Ecto neural progenitor cell (in vitro differentiated cells): ENCODE measurements at regions not wholly inside any gene's neighbourhood (a gene's known extent, or its start where the extent isn't known, plus 50 kb on each side); places are given as distances from the start of the nearest gene placed in this dataset.
"Not testable (repeated sequence)": the region's sequence is repeated elsewhere in the genome, so short reads cannot be mapped to it uniquely, and the experiment has no call there.

ENCODE experiments used
- DNase-seq: peaks from one replicate; pipeline ENCODE4 v3.0.0-alpha.2; 2018; ENCODE audit warnings: low spot score

DNA sequence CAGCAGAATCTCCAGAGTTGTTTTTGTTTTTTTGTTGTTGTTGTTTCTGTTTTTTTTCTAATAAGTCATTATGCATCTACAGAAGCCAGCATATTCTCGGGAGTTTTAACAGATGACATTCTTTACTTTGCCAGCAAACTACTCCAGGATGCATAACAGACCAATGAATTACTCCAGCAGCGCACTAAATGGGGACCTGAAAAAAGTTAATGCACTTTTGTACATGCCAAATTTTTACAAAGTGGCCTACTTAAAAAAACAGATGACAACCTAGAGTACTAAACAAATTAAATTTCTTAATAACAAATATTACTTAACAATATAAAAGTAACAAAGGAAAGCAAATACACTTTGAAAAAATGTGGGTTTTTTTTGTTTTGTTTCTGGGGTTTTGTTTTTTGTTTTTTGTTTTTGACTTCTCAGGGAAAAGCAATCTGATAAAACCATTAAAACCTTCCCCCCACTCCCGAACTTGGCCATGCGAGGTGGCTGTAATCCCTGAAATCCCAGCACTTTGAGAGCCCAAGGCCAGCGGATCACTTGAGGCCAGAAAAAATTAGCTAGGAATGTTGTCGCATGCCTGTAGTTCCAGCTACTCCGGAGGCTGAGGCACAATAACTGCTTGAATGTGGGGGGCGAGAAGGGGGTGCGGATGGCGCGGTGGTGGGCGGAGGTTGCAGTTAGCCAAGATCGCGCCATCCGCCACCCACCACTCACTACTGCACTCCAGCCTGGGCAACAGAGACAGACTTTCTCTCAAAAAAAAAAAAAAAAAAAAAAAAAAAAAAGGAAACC, 352.4 kb downstream of the CETN3 start:
- peak; percentile 48 for DNase-seq

DNA sequence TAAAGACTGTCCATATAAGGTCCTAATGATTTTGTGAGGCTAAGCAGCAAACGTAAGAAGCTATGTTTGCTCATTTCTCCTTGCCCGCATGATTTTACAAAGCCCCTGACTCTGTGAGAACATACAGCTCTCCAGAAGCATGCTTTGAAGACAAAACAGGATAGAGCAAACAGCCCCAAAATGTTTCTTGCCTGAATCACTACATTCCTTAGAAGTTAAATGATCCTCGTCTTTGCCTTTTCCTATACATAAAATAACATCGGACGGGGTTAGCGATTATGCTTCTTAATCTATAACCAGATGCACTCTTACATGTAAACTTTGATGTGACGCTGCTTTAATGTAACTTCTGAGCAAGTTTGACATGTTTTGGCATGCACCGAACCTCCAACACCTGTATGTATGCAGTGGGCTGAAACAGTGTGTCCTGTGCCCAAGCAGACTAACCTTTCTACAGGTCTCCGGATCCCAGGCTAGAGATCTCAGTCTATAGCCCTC, 353.7 kb downstream of the CETN3 start:
- no peak for DNase-seq

DNA sequence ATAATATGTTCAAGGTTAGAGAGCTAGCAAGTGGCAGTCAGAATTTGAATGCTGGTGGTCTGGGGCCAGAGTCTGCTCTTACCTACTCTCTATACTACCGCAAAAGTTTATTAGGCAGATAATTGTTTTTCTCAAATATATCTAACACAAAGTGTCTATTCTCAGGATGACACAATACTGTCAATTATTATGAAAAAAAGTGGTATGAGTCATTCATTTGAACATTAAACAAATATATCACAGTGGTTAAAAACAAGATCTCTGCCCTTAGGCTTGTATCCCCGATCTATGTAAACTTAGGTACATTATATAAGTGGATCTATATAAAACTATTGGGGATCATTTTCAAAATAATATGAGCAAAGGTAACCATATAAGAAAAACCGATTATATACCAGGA, 354.9 kb downstream of the CETN3 start:
- DNase-seq: no peak

DNA sequence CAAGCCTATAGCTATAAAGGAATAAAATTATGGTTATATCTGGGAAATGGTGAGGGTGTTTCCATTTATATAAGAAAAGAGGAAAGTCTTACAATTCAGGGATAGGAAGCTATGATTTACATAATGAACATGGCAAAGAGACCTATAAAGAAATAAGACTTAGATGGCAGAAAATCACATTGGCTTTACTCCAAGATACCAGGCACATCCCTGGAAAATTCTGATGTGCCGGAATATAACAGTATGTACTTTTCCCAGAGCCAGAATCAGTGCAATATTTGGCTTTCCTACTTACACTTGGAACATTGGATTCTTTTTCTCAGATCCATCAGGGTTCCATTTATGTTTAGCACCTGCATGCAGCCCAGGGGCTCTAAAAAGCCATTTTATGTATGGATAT, 357.8 kb downstream of the CETN3 start:
- DNase-seq: no peak

DNA sequence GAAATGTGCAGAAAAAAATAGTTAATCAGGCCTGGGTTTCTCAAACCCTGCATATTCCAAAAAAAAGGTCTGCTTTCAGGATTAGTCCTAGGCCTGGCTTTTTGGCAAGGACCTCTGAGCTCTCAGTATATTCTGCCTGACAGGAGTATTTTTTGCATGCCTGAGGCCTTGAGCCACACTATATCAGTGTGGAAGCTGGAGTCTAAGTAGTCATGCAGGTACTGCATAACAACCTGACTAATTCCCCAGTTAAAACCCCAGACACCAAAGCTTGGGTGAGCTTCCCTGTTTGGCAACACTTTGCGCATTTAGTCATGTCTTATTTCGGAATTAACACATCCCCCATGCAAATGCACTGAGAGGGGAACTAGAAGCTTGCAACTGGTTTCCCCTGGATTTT, 359.5 kb downstream of the CETN3 start:
- no peak for DNase-seq

DNA sequence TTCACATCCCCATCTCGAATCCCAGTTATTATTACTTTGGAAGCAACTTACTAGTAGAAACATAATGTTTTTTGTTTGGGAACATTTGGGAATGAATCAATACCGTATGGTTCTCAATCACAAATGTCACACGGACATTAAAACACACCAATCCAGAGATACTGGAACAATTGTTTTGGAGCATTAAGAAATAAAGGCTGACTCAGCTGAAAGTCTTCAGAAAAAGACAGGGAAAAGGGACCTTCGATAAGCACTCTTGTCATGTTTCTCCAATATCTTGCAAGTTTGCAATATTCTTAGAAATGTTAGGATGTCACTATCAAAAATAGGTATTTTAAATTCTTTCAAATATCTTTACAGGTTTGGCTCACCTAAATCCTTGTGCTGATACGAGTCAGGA, 362.4 kb downstream of the CETN3 start:
- no peak for DNase-seq

DNA sequence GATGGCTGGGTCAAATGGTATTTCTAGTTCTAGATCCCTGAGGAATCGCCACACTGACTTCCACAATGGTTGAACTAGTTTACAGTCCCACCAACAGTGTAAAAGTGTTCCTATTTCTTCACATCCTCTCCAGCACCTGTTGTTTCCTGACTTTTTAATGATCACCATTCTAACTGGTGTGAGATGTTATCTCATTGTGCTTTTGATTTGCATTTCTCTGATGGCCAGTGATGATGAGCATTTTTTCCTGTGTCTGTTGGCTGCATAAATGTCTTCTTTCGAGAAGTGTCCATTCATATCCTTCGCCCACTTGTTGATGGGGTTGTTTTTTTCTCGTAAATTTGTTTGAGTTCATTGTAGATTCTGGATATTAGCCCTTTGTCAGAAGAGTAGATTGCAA, 369.5 kb downstream of the CETN3 start:
- not testable (repeated sequence) for DNase-seq

DNA sequence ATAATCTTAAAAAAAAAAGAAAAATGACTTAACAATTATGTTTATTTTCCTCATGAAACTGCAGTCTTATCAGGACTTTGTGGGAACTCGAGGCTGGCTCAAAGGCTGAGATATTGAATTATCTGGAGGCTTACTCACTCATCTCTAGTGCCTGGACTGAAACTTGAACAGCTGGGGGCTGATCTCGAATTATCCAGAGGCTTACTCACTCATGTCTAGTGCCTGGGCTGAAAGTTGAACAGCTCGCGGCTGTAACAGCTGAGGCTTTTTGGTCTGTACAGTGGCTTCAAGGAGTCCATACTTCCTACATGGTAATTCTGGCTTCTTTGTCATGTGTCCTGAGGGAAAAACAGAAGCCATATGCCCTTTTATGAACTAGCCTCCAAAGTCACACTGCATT, 371.9 kb downstream of the CETN3 start:
- DNase-seq: no peak

DNA sequence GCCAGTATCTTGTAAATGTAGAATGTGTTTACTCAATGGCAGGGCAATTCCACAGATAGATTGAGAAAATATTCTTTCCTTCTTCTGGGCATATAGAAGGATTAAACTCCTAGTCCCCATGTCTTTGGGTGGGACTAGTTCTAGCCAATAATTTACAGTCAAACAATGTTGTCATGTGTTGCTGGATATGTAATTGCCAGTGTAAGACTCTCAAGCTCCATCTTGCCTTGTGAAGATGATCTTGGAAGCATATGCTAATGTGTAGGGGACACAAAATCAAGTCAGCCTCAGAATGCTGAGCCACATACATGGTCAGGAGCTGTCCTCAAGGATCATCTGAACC, 386.9 kb downstream of the CETN3 start:
- DNase-seq: no peak

DNA sequence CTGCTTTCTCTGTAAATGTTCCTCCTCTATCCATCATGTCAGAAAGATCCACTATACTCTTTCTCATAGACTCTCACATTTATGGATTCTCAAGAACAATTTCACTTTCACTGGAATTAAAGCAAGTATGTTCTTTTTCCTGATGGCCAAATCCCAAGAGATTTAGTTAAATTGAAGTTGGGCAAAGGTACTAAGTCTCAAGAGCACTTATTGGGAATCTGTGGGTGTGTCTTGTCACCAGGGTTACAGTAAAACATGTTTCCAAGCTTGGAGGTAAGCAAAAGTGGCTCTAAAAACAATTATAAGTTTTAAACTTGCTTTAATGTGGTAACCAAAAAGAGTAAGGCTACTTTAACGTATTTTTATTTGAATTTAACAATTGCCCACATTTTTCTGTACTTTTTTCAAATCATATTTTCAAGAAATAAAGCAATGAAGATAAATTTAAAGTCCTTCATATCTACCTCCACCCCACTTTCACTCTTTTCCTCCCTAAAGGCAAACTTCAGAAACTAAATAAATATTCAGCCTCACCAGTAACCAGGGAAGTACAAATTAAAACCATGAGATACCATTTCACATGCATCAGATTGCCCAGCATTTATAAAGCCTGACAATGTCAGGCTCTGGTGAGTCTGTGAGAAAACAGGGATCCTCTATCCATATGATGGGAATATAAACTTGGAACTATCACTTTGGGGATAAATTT, 387.4 kb downstream of the CETN3 start:
- DNase-seq: no peak

DNA sequence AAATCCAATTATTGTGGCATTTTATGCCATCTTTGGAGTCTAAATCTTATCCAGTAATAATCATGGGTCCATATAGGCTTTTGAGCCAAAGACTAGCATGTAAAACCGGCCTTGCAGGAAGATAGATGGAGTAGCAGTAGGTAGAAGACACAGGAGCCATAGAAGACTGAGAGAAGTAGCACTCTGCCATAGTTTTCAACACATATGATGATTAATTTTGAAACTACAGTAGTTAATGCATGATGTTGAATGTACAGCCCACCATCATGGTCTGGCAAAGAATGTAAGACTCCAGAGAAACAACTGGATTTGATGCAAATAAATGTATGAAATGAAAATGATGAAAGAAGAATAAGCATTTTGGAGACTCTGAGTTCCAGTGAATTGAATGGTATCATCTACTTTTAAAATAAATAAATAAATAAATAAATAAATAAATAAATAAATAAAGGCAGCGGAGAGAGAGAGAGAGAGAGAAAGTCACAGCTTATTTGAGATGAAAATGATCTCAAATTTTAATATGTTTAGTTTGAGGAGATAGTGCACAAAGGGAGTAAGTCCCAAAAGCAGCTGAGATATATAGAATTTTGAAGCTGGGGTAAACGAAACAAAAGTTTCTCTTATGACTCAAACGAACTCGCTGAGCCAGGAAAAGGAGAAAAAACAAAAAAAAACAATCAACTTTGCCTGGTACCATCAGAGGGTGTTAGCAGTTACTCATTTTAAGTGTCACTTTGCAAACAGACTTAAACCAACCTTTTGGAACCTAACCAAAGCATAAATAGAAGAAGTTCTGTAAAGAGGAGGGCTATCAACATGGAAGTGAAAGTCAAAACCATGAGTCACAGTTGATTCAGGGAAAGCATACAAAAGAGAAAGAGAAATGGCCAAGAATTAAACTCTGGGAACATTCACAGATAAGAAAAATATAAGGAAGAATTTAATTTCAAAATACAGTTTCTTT, 388.7 kb downstream of the CETN3 start:
- DNase-seq: no peak

DNA sequence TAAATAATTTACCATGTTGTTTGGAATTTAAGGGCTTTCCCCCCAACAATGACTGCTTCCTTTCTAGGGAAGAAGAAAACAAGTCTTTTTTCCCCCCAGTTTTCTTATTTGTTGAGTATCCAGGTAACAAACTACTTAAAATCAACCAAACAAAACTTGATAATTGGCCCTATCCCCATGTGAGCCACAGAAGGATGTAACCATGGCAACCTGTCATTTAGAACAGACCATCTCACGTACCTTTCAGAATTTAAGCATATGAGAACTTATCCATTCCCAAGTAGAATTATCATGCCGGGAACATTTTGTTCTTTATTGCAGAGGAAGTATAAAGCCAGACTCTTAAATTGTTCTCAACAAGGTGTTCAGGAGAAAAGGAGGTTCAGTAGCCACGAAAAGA, 392.3 kb downstream of the CETN3 start:
- DNase-seq: no peak

DNA sequence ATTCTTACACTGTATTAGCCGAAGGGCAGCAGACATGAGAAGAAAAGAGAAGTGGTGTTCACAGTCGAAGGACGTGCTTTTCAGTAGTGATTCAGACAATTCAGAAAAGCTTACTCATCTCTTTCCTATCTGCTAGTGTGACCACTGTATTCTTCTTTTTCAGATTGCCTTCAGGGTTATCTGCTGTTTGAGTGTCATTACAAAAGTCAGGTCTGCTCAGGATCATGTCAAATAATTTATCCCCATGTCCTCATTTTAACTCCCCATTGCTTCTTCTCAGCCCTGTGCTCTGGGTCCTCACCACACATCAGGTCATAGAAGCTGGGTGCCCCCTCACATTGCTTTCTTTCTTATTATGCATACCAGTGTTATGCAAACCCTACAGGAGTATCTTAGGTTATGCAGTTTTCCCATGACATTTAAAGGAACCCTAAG, 394.0 kb downstream of the CETN3 start:
- no peak for DNase-seq

DNA sequence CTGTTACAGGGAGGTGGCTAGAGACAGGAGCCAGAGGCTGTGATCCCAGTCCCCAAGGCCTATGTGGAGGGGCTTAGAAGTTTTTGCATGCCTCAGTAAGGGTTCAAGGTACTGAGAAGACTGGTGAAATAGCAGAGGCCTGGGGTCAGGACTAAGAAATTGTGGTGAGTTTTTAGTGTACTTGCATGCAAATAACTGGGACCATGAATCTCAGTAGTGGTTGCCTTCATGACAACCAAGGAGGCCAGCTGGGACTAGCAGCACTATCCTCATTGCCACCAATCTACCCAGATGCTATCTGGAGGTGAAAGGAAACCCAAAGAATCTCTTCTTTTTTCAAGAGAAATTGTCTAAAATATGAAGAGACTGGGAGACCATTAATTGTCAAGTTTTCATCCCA, 395.1 kb downstream of the CETN3 start:
- no peak for DNase-seq

DNA sequence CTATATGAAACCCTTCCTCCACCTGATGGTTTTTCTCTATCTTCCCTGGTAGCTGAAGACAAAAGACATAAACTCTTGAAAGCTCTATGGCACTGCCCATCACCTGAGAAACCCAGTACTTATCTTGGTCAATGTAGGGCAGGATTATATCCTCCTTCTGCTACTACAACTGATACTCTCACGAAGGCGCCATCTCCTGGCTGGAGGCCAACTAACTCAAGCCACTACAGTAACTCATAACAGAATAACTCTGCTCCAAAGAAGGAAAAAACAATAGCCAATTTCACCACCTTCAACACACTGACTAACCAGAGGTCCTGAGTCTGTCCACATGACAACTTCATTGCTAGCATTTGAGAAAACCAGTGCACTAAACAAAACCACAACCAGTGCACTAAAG, 409.2 kb downstream of the CETN3 start:
- no peak for DNase-seq

DNA sequence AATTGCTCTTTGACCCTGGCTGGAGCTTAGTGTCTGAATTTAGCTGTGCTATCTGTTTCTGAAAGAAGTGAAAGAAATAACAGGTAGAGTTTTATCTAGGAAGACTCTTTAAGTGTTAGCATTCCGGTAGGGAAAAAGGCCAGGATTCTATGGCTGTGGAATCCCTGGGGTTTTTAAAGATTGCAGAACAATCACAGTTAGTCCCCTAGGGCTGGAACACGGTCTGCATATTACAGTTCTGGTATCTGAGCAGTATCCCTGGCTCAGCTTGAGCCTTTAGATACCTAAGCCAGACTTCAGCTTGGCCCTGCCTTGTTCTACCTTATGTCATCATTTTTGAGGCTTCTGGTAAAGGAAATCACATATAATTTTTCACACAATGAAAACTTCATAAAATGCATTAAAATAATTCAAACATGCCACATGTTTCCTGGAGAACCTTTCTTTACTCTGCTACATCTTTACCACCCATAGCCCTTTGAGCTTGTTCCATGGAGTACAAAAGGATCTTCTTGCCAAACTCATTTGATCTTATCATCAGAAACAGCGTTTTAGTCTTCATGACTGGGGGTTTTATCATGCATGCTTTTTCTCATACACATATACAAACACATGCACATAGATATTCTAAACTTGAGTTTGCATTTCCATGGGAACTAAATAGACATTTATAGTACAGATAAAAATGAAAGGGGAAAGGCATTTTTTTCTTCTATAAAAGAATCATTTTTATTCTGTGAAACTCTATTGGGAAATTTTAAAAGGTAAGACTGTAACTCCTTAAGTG, 410.8 kb downstream of the CETN3 start:
- DNase-seq: no peak

DNA sequence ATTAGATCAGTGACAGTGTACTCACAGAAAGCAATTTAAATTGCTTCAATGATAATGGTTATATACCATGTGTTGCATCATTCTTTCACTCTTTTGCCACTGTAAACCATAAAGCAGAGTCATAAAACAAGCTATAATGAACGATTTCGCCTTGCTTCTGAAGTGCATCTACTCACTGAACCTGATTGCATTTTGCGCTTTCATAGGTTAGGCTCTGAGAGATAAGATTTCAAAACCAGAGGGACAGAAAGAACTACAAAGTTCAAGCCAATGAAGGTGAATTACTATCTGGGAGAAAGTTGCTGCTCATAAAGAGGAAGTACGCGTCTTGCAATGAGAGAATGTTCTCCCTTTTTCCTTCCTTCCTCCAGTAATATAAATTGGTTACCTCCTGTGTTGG, 412.7 kb downstream of the CETN3 start:
- no peak for DNase-seq

DNA sequence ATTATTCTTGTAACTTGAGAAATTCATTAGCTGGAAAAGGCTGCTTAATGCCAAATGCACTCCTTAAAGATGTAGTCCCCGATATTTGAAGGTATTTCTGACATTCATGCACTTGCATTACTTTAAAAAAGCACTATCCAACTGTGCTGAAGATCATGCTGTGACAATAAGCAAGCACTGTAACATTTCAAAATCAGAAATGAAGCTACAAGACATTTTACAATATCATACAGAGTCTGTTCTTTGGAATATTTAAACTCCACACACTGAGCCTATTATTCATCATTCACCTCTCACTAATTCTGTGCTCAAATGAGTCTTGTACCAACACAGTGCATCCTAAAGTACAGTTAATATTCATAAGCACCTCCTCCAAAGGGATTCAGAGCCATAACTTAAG, 413.2 kb downstream of the CETN3 start:
- DNase-seq: no peak

DNA sequence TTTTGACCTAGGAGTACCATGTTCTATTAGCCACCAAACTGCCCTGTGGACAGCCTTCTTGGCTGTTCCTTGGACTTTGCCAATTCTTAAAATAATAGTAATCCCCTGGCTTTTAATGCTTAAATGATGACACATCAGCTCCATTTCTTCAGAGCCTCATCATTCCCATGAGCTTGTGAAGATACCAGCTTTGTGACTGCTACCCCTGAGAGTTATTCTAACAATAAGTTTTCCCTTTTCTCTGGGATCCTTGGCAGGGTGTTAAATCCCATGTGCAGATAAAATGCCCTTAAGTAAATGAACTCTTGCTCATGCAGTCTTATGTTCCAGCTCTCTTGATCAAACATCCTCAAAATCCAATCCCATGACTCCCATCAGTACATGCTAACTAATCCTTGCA, 415.3 kb downstream of the CETN3 start:
- no peak for DNase-seq

DNA sequence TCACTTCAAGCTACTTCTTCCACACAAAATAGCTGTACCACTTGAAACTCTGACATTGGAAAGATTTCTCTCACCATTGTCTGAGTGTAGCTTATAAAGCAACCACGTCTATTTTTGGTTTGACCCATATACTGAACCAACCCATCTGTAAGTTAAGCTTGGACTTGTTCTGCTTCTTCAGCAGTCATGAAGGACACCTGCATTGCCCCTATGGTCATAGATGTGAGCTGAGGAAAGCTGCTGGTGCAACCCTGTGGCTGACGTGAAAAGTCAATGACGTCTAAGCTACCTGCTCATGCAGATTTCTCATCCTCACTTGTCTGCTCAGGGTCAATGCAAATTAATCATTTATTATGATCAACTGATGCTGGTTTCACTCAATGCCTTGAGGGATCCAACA, 417.4 kb downstream of the CETN3 start:
- no peak for DNase-seq

DNA sequence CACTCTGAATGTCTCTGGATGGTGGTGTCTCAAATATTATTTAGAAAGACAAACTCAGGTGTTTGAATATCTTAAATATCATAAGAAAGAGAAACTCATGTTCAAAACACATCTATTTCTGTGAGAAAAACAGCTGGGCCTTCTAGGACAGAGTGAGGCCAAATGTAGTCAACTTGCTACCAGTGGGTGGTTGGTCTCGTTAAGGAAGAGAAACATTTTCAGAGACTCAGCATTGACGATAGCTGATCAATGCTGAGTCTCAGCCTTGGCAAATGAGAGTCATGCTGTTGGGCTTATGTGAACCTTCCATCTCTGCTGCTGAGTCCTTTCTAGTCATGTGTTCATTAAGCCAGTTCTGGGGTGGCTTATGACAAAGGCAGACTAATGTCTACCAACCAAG, 418.0 kb downstream of the CETN3 start:
- DNase-seq: no peak

DNA sequence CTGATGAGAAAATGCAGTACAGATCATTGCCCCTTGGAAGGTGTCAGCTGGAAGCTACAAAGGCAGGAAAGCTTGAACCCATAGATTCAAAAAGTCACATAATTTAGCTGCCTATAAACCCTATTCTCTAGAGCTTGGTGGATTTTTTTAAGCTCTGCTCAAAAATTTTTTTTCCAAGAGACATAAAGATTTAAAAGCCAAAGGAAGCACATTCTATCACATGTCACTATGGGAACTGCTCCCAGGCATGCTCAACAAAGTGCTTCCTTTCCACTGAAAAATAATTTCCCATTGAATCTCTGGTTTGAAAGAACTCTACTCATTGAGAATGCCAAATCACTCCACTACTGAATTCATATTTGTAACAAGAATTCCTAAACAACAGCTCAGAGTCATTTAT, 419.8 kb downstream of the CETN3 start:
- no peak for DNase-seq
